DMS 273 treated with DMSO at 0.1 percent for 48 hours (cell line): ENCODE measurements at regions not wholly inside any gene's neighbourhood (a gene's known extent, or its start where the extent isn't known, plus 50 kb on each side); places are given as distances from the start of the nearest gene placed in this dataset.
"Not testable (repeated sequence)": the region's sequence is repeated elsewhere in the genome, so short reads cannot be mapped to it uniquely, and the experiment has no call there.

Experiments
- DNase-seq: peaks from one replicate; lab custom pipeline; 2025; lab: John Stamatoyannopoulos, UW

- DNase-seq, result no peak
These were observed 210.8 kb upstream of the FLRT2 start for GRCh38 chr14:85319101-85319500.

- no peak for DNase-seq
These were observed 209.8 kb upstream of the FLRT2 start for GRCh38 chr14:85319998-85320630.

GRCh38 chr14:85325134-85326017 is 204.6 kb upstream of the FLRT2 start:
- DNase-seq, result no peak

GRCh38 chr14:85332401-85332800 is 197.5 kb upstream of the FLRT2 start:
- no peak for DNase-seq

GRCh38 chr14:85333313-85333712 is 196.6 kb upstream of the FLRT2 start:
- DNase-seq, result no peak

GRCh38 chr14:85333841-85334240 is 196.1 kb upstream of the FLRT2 start:
- DNase-seq, result no peak

- no peak for DNase-seq
These were observed 195.6 kb upstream of the FLRT2 start for GRCh38 chr14:85334316-85334715.

GRCh38 chr14:85336257-85336656 is 193.7 kb upstream of the FLRT2 start:
- DNase-seq, result no peak

GRCh38 chr14:85336817-85337216 is 193.1 kb upstream of the FLRT2 start:
- DNase-seq, result no peak

- DNase-seq, result no peak
These were observed 191.0 kb upstream of the FLRT2 start for GRCh38 chr14:85338895-85339294.

- DNase-seq, result no peak
These were observed 186.9 kb upstream of the FLRT2 start for GRCh38 chr14:85342858-85343607.

- no peak for DNase-seq
These were observed 185.8 kb upstream of the FLRT2 start for GRCh38 chr14:85344171-85344570.

- DNase-seq, result no peak
These were observed 184.9 kb upstream of the FLRT2 start for GRCh38 chr14:85344847-85345570.

- DNase-seq, result no peak
These were observed 179.3 kb upstream of the FLRT2 start for GRCh38 chr14:85350667-85351066.

GRCh38 chr14:85352588-85352987 is 177.4 kb upstream of the FLRT2 start:
- not testable (repeated sequence) for DNase-seq

- no peak for DNase-seq
These were observed 172.8 kb upstream of the FLRT2 start for GRCh38 chr14:85357120-85357519.

- no peak for DNase-seq
These were observed 171.7 kb upstream of the FLRT2 start for GRCh38 chr14:85358136-85358785.

GRCh38 chr14:85359505-85359904 is 170.4 kb upstream of the FLRT2 start:
- DNase-seq, result no peak

GRCh38 chr14:85363358-85363757 is 166.6 kb upstream of the FLRT2 start:
- no peak for DNase-seq

GRCh38 chr14:85366226-85366625 is 163.7 kb upstream of the FLRT2 start:
- no peak for DNase-seq

- no peak for DNase-seq
These were observed 149.1 kb upstream of the FLRT2 start for GRCh38 chr14:85380881-85381280.

GRCh38 chr14:85382341-85382740 is 147.6 kb upstream of the FLRT2 start:
- no peak for DNase-seq
